HG03342 (cell line): ENCODE measurements at regions not wholly inside any gene's neighbourhood (a gene's known extent, or its start where the extent isn't known, plus 50 kb on each side); places are given as distances from the start of the nearest gene placed in this dataset.
"Not testable (repeated sequence)": the region's sequence is repeated elsewhere in the genome, so short reads cannot be mapped to it uniquely, and the experiment has no call there.

ENCODE experiments used
- ATAC-seq: cut with Tn5 transposase; IDR thresholded peaks from one replicate; pipeline ENCODE4 v1.9.1; 2021; ENCODE audit warnings: mild to moderate bottlenecking, moderate library complexity; ENCODE audit not compliant: unreplicated experiment

DNA sequence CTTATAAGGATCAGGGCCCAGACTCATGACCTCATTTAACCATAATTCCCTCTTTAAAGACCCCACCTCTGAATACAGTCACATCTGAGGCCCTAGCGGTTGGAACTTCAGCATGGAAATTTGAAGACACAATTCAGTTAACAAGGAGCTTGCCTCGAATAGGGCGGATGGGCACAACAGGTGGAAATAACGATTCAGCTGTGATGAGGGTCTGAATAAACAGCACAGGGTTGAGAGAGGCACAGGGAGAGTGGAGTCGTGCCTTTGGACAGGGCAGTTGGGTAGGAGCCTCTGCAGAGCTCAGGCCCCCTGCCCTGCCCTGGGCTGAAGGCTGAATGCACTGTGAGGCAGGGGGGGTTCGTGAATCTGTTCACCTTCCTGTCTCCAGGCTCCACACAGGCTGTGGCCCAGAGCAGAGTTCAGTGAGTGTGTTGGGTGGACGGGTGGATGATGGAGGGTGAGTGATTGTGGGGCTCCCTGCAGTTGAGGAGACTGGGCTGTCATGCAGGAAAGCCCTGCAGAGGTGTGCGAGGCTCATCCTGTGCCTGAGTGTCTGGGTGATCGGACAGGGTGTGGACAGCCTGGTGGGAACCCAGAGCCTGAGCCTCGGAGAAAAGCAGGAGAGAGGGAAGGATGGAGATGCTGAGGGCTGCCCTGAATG, 243.1 kb downstream of the FOXD2 start:
- no peak for ATAC-seq

DNA sequence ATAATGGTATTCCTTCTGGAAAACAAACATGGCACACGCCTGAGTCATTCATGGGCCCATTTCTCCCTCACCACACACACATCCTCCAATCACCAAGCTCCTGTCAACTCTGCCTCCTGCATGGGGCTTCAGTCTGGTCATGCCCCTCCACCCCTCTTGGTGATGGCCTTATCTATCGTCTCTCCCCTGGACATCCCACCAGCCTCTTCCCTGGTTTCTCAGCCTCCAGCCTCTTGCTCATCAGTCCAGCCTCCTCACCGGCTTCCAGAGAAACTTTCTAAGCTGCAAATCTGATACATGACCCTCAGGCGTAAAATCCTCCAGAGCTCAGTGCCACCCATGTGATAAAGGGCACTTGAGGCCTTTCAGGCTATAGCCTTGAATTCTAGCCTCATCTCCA, 243.9 kb downstream of the FOXD2 start:
- no peak for ATAC-seq

DNA sequence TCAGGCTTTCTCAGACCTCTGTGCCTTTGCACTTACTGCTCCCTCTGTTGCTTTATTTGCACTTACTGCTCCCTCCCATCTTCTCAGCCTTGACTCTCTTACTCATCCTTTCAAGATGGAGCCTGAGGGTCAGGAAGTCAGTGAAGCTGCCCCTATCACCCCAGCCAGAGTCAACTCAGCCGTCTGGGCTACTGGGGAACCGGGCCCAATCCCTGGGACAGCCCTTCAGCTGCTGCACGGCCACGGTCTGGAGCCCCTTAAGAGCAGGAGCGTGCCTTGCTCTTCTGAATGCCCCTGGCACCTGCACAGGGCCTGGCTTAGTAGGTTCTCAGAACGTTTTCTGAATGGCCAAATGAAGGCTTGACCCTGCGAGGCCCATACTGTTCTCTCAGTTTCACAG, 244.4 kb downstream of the FOXD2 start:
- no peak for ATAC-seq

DNA sequence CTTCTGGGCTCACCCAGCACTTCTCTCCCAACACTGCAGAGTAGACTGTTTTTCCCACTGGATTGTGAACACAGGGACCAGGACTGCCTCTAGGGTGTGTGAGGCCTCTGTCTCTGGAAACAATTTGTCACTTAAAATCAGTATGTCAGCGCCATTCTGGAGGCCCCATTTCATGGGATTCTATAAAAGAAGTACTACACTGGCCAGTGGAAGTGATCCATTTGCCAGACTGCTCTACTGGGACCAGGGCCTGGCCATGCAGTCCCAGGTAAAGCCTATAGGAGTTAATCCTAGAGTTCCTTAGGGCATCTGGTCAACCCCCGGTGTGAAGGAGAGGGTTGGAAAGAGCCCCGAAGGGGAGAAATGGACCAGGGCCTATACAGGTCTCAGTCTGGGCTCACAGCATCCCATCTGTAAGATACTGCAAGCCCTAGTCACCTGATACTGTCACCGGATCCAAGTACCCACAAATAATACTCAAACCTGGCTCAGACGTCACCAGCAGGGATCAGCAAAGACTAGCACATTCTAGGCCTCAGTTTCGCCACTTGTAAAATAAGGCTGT, 245.0 kb downstream of the FOXD2 start:
- ATAC-seq = no peak

DNA sequence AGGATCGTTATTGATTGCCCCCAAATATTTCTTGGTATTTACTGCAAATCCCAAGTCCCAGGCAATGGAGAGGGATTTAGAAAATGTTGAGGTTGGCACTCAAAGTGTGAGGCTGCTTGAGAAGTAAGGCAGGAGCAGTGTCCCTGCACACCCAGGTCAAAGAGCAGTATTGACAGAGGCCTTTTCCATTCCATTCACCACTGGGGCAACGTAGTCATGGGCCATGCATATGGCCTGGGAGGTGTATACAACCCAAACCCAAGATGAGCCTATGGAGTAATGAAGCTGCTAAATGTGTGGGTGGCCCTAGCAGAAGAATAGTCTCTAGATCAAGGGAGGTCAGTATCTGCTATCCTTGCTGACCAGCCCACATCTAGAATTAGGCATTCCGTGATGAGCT, 245.6 kb downstream of the FOXD2 start:
- no peak for ATAC-seq

DNA sequence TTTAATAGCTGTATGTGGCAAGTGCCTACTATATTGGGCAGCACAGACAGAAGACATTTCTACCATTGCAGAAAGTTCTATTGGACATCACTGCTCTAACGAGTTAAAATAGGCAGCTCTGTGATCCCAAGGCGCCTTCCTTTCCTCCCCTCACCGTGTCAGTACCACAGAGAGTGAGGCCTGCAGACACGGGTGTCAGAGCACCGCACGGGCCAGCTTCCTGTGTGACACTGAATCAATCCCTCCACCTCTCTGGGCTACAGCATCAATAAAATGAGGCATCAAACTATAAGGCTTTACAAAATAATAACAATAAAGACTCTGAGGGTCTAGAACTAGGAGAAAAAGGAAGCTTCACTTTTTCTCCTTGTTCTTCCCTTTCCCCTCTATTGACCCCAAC, 246.7 kb downstream of the FOXD2 start:
- no peak for ATAC-seq

DNA sequence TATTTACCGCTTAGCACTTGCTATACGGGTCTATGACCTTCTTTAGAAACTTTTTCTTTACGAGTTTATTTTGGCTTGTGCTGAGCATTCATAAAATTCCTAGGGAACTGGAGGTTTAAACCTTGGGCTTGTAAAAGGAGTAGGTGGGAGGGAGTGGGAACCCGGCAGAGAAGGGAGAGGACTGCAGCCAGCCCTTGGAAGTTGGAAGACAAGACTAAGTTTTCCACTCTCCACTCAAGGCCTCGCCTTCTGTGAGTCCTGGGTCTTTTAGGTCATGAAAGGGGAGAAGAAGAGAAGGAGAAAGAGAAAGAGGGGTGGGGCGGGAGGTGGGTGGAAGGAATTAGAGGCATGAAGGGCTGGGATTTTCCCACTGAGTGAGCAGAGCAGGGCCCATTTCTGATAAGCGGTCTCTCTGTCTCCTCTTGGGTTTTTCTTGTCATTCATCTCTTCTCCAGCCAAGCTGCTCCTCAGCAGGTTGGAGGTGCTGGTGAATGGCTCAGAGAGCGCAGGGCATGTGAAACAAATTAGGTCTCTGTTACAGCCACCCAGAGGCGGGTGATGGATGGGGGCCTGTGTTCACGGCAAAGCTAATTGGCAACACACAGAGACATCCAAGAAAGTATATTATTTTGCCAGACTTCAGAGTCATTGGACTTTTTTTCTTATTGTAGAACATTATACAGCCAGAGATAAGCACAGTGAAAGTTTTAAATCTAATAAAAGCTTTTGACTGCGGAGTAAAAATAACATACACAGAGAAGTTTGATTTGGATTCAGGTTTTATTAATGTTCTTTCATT, 247.3 kb downstream of the FOXD2 start:
- ATAC-seq = no peak

DNA sequence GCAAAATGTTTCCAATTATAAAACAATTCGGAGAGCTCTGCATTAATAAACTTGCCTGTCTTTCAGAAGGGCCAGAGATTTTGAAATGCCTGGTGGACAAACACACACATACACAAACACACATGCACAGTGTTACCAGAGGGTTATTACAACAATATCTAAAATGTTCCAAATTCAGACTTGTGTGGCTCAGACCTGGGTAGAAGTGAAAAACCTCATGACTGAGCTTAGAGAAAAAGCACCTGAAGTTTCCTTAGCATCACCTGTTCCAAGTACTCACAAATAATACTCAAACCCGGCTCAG, 247.9 kb downstream of the FOXD2 start:
- no peak for ATAC-seq

DNA sequence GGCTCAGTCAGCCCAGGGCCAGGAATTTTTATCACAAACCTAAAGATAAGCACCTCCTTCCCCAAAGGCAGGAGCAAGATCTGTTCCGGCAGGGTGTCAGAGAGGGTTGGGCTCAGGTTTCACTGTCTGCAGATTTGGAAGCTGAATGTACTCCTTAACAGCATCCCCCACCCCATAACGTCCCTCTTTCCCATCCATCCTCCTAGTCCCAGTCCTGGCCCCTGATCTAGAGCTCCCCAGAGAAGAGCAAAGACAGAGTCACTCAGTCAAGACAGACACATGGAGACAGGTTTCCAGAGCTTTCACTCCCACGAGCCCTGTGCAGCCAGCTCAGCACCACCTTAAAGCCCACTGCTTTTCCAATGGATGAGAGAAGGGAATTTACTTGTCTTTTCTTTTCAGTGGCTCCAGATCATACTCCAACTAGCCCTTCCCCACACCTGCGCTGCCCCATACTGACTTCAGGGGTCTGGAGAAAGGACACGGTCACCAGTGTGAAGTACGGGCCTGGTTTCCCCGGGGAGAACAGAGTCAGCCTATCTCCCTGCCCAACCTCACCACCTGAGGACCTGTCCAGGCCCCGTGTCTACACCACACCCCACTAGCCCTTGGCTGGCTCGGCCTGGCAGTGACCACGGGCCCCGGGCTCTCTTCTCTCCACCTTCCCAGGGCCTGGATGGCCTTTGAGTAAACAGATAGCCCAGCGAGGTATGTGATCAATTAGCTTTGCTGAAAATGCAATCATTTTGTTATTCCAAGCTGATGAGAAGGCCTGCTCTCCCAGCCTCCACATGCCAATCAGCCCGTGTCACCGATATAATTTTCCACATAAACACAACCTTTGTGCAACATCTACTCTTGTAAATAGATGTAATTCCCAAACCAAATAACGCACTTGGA, 249.1 kb downstream of the FOXD2 start:
- no peak for ATAC-seq

DNA sequence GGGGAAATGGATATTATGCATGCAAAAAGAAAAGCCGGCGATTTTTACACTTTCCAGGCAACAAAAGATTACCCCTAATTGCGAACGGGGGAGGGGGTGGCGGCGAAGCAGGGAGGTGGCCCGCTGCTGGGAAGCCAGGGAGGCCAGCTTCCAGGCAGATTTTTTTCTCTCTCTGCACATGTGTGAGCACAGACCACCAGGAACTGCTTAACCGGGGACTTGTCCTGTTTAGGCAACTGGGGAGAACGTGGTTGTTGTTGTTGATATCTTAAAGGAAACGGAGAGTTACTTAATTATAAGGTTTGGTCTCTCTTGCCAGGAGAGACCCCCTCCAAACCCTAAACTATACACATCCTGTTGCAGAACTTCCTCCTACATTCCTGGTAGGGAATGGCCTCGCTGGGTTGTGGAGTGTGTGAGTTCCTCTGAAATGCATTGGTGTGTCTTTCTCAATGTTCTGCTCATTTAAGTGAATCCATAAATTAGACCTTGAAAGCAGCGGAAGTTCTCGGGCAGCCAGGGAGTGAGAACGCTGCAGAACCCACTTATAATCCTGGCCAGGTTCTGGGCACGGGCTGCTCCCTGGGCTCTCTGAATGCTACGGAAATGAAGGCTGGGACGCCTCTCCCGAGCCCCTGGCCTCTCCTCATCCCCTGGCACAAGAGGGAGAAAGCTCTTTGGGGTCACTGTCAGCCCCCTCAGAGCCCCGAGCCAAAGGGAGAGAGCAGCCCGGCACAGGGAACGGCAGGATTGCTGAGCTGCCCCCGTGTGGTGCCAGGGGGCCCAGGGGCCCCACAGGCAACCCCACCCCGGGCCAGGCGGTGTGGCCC, 250.0 kb downstream of the FOXD2 start:
- no peak for ATAC-seq

DNA sequence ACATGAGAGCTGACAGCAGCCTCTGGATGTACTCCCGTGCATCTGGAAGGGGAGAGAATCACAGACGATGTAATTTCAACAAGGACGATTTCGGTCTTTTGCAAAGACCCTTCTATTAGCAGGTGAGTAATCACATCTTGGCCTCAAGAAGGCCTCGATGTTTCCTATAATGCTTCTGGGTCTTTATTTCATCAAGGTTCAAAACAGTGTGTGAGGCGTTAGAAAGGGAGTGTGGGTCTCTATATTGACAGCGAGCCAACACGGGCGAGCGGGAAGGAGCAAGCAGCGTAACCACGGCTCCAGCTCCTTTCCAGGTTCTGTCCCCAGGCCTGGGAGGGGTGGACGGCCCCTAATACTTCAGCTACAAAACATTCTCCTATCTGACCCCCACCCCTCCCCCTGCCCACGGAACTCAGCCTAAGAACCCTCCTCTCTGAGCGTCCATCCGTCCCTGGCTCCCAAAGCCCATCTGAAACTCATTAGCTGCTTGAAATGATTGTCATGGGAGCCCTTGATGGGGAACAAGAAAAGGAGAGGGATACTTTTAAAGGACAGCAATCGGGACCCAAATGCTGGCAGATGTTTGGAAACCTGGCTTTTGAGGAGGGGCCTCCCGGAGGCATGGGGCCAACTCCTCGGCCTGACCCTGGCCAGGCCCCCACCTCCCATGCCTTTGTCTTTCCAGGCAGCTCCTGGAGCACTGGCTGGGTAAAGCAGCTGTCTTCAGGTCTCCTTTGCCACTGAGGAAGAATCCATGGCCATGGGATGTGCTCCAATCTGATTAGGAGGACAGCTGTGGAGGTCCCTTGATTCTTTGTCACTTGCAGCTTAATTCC, 250.8 kb downstream of the FOXD2 start:
- ATAC-seq = no peak

DNA sequence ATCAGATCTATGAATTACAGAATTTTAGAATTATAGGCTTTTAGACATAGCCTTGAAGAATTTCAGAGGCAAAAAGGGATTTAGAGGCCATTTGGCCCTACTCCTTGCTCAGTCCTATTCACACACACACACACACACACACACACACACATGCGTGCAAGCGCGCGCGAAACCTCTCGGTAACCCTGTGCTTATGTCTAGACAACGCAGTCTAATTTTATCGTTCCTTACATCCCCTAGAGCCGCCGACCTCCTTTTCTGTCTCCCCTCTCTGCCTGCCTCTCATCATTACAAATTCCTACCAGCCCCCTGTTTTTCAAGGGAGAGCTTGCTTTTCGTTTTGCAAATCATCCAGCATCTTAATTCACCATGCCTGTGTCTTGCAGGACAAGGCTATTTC, 252.1 kb downstream of the FOXD2 start:
- no peak for ATAC-seq

DNA sequence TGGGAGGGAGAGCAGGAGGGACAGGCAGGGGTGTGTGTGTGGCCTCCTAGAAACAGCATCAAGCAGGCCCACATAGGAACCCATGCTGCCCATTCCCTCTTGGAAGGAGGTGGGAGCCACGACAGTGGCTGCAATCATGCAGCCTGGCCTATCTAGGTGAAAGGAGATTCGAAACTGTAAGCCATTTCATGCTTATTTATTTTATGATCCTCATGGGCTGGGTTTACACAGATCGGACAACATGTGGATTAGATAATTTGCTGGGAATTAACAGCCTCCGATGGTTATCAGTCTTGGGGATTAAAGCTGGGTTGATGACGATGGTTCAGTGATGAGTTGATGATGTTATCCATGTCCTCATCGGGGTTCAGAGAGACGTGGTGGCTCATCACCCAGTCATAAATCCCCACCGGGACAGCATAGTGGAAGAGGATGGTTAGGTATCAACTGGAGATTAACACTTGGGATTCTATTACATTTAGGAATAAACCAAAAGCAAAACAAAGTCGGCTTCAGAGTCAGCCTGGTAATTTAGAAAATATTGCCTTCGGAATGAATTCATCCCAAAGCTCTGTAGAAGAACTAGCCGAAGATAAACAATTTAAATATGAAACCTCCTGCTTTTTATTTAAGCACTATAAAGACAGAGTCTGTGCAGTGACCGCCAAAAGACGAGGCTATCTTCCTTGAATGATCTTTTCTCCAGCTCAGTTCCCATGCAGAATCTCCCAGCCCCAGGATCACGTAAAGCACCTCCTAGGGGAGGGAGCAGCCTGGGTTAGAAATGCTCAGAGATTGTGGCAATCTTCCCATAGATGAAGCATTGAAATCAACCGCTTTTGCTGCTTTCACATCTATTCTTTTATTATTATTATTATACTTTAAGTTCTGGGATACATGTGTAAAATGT, 252.8 kb downstream of the FOXD2 start:
- no peak for ATAC-seq

DNA sequence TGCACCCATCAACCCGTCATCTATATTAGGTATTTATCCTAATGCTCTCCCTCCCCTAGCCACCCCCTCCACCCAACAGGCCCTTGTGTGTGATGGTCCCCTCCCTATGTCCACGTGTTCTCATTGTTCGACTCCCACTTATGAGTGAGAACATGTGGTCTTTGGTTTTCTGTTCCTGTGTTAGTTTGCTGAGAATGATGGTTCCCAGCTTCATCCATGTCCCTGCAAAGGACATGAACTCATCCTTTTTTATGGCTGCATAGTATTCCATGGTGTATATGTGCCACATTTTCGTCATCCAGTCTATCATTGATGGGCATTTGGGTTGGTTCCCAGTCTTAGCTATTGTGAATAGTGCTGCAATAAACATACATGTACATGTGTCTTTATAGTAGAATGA, 253.4 kb downstream of the FOXD2 start:
- not testable (repeated sequence) for ATAC-seq

DNA sequence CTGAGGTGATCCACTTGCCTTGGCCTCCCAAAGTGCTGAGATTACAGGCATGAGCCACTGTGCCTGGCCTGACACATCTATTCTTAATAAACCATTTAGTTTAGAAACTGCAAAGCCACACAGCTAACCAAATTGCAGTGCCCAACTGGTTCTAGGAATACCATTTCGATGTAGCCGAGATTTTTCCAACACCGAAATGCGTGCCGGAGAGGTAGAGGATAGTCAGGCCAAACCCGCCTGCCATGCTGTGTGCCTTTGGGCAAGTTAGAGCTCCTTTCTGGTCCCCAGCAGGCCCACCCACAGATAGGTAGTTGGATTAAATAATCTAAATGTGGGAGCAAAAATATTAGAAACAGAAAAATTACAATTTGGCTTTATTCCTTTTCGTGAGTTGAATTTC, 254.4 kb downstream of the FOXD2 start:
- ATAC-seq = no peak

DNA sequence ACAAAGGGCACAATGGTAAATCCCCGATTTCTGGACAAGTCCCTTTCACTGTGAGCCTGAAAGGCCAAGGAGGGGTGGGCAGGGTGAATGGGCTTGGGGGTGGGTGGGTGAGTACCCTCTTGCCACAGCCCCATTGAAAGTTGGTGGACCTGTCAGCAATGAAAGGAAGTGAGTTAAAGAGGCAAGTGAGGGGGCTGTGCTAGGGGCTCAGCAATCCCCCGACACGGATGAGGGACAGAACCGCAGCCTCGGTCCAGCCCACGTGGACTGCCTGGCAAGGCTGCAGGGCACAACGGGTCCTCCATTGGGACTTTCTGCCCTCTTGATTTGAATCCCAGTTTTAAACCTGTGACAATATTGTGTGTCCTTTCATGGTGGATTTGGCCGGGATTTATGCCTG, 255.3 kb downstream of the FOXD2 start:
- no peak for ATAC-seq

DNA sequence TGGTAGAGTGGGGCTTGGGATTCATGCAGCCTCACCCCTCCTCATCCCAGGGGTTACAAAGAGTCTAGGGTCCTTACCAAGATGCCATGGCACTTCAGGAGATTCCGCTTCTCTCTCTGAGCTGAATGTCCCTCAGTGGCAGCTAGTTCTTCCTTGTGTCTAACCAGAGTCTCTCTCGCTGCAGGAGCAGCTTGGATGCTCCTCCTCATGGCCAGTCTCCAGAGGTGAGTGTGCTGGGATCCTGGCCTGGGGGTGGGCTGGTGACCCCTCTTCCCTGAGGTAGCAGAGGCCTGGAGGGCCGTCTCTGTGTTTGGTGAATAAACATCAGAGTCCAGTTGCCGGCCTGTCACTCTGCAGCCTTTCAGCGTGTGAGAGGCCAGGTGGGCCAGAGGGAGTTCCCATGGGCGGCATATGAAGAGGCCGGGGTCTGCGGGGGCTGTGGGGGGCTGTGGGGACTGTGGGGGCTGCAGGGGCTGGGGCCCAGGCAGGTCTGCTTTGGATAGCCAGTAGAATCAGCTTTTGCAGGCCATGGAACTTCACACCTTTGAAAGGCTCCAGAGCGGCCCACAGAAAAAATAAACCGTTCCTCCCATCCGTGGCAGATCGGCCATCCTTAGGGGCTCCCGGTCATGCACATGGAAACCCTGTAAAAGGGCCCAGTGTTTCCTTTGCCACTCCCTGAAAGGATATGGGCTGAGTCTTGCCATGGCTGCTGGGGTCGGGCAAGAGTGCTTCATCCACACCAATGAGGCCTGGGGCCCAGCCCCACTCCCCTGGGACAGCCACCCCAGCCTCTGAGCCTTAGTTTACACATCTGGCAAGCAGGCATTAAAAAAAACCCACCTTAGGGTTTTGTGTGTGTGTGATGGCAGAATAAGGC, 256.4 kb downstream of the FOXD2 start:
- no peak for ATAC-seq

DNA sequence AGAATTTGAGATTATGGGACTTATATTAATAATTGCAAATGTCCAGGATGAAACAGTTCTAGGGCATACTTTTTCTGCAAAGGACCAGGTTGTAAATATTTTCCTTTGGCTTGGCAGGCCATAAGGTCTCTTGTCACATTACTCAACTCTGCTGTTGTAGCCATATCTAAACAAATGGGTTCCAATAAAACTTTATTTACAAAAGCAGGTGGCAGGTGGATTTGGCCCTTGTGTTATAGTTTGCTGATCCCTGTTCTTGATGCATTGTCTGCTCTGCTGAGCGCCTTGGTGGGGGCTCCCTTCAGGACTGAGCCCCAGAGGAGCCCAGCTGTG, 258.5 kb downstream of the FOXD2 start:
- no peak for ATAC-seq
